HepG2 (cell line): ENCODE measurements at regions not wholly inside any gene's neighbourhood (a gene's known extent, or its start where the extent isn't known, plus 50 kb on each side); places are given as distances from the start of the nearest gene placed in this dataset.
"Not testable (repeated sequence)": the region's sequence is repeated elsewhere in the genome, so short reads cannot be mapped to it uniquely, and the experiment has no call there.

ENCODE experiments used
- ATAC-seq: fragments of 200-7000 bp; cut with Tn5 transposase; 3 replicates; pipeline ENCODE4 v1.9.1; 2020; ENCODE audit warnings: mild to moderate bottlenecking, moderate library complexity
- BruUV-seq: library from RNA; stranded (reverse); fragments of 400-500 nt; replicated peaks from 2 replicates; lab custom pipeline; 2021; lab: Mats Ljungman, UMichigan
- CTCF ChIA-PET: fragments of 300-600 bp; formaldehyde crosslinking; extraction: SDS; loops from one replicate; lab custom pipeline; 2021; ENCODE audit warnings: low total read pairs, inconsistent platforms, low intra/inter-chr PET ratio; lab: Yijun Ruan, JAX
- POLR2A ChIA-PET: fragments of 350-600 bp; sonication (Branson Sonifier 250); formaldehyde crosslinking; loops from one replicate; lab custom pipeline; 2020; ENCODE audit warnings: antibody characterized with exemption, inconsistent platforms; lab: Yijun Ruan, JAX
- DNase-seq: peaks from one replicate; pipeline ENCODE4 v3.0.0-alpha.2; 2015; ENCODE audit warnings: low spot score
- FAIRE-seq: peaks from 3 replicates; lab custom pipeline; 2011; peaks lifted over from hg19 to GRCh38; lab: Jason Lieb, UNC
- H2AFZ ChIP-seq: one replicate; pipeline ENCODE4 v1.6.1; 2011; ENCODE audit warnings: low read length, inconsistent platforms
- H3K27ac ChIP-seq: fragments of 300-600 bp; 3 replicates; pipeline ENCODE4 v1.8.0; 2011; ENCODE audit warnings: mixed run types, mild to moderate bottlenecking, mixed read lengths, low read length, inconsistent platforms; ENCODE audit not compliant: insufficient read depth; ENCODE audit errors: extremely low read length
- H3K27me3 ChIP-seq, 2 experiments: fragments of 200-600 bp in 1 of 2; 2 replicates in 1 of 2; 3 replicates in 1 of 2; pipeline versions ENCODE4 v1.6.0 to v1.8.0; 2011; ENCODE audit warnings: low read length in 2 of 2, mild to moderate bottlenecking in 2 of 2, moderate library complexity in 2 of 2, inconsistent platforms in 1 of 2; ENCODE audit not compliant: insufficient read depth in 2 of 2, control insufficient read depth in 1 of 2
- H3K36me3 ChIP-seq, 2 experiments: fragments of 200-600 bp in 1 of 2; replicated peaks in 1 of 2; 2 replicates in 1 of 2; 3 replicates in 1 of 2; pipeline versions ENCODE4 v1.5.1 to v1.8.0; 2011; ENCODE audit warnings: low read length in 2 of 2, inconsistent platforms in 1 of 2; ENCODE audit not compliant: insufficient read depth in 2 of 2, control insufficient read depth in 1 of 2
- H3K4me1 ChIP-seq: 2 replicates; pipeline ENCODE4 v1.5.1; 2012; ENCODE audit warnings: low read length, inconsistent platforms; ENCODE audit not compliant: insufficient read depth
- H3K4me2 ChIP-seq: 2 replicates; pipeline ENCODE4 v1.6.0; 2011; ENCODE audit warnings: low read depth, low read length, inconsistent platforms
- H3K4me3 ChIP-seq, 3 experiments: fragments of 200-600 bp in 1 of 3; sonication (generic), shearing (Covaris generic) in 1 of 3; replicated peaks in 1 of 3; 2 replicates each; pipeline ENCODE4 v1.5.1; 2011 to 2016; ENCODE audit warnings: low read length in 3 of 3, inconsistent platforms in 2 of 3, low read depth in 2 of 3, mild to moderate bottlenecking in 2 of 3, control low read depth in 1 of 3, mixed read lengths in 1 of 3; ENCODE audit not compliant: insufficient read depth in 1 of 3
- H3K79me2 ChIP-seq: one replicate; pipeline ENCODE4 v1.6.1; 2011; ENCODE audit warnings: low read length, inconsistent platforms; ENCODE audit not compliant: insufficient read depth
- H3K9ac ChIP-seq: 2 replicates; pipeline ENCODE4 v1.6.0; 2011; ENCODE audit warnings: mild to moderate bottlenecking, low read depth, low read length, inconsistent platforms; ENCODE audit not compliant: insufficient read depth
- H3K9me3 ChIP-seq: 2 replicates; pipeline ENCODE4 v1.5.1; 2012; ENCODE audit warnings: mild to moderate bottlenecking, low read length
- H4K20me1 ChIP-seq: 2 replicates; pipeline ENCODE4 v1.6.0; 2011; ENCODE audit warnings: inconsistent platforms, mild to moderate bottlenecking, low read length, moderate library complexity; ENCODE audit not compliant: insufficient read depth
- WGBS: methylation state at CpG from one replicate; pipeline ENCODE4 v1.1.6; 2017; ENCODE audit warnings: low lambda C conversion rate; 5-methylcytosine and 5-hydroxymethylcytosine counted together
- in situ Hi-C: cut with HindIII; loops from 2 replicates; pipeline ENCODE4 v1.10.0; 2017; ENCODE audit warnings: low pct_unique_long_range_greater_than_20kb; ENCODE audit not compliant: extremely low pct_ligation_motif_present
- intact Hi-C: fragments of 100-400 bp; cut with micrococcal nuclease; formaldehyde crosslinking; loops from one replicate; pipeline ENCODE4 v1.10.0; 2022; ENCODE audit not compliant: unreplicated experiment

DNA sequence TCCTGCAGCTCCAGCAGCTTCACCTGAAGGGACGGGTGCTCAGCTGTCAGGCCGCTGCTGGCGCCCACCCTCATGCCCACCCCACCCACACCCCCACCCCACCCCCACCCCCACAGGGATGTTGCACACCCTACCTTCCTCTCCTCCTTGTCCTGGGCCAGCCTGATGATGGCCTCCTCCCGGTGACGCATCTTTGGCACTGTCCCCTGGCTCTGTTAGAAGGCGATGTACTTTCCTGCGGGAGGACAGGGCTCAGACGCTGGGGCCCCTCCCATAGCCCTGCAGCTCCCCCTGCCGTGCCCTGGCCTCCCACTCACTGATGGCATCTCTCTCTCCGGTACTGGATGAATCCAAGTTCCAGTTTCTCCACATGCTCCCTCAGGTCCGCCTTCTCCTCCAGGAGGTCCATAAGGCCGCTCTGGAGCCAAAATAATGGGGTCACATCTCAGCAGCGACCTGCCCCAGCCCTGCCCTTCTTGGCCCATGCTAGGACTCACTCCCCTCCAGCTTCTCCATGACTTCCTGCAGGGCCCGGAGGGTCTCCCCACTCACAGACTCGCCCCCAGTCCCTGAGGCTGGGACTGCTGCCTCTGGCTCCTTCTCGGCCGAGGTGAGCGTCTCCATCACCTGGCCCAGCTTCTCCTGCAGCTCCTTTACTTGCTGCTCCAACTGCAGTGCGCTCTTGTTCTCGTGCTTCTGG, 55.2 kb downstream of the GOLGA8B start:
- CTCF ChIA-PET, H3K27ac ChIP-seq, H3K27me3 ChIP-seq, H4K20me1 ChIP-seq, H3K9ac ChIP-seq, H3K4me2 ChIP-seq, in situ Hi-C loops, FAIRE-seq, H3K79me2 ChIP-seq, H3K9me3 ChIP-seq, DNase-seq, H3K4me1 ChIP-seq, BruUV-seq, H2AFZ ChIP-seq, POLR2A ChIA-PET, H3K36me3 ChIP-seq, H3K4me3 ChIP-seq, intact Hi-C loops, ATAC-seq: not testable (repeated sequence)
- WGBS, result no CpG with 5 or more reads among the region's 20 CpGs

- H3K9me3 ChIP-seq, DNase-seq, H3K4me3 ChIP-seq, in situ Hi-C loops, BruUV-seq, CTCF ChIA-PET, H3K9ac ChIP-seq, POLR2A ChIA-PET, ATAC-seq, H3K27me3 ChIP-seq, H4K20me1 ChIP-seq, FAIRE-seq, H3K4me1 ChIP-seq, H3K27ac ChIP-seq, H3K4me2 ChIP-seq, H3K36me3 ChIP-seq, intact Hi-C loops, H3K79me2 ChIP-seq, H2AFZ ChIP-seq: not testable (repeated sequence)
- no CpG with 5 or more reads among the region's 13 CpGs for WGBS
Measured at GRCh38 chr15:34527641-34528040, 55.8 kb downstream of the GOLGA8B start.

GRCh38 chr15:34523849-34524248, 59.6 kb downstream of the GOLGA8B start:
- H3K36me3 ChIP-seq, H3K4me1 ChIP-seq, in situ Hi-C loops, H3K9ac ChIP-seq, H2AFZ ChIP-seq, H3K79me2 ChIP-seq, FAIRE-seq, H3K9me3 ChIP-seq, POLR2A ChIA-PET, BruUV-seq, H3K27me3 ChIP-seq, H3K4me2 ChIP-seq, H3K4me3 ChIP-seq, DNase-seq, H3K27ac ChIP-seq, H4K20me1 ChIP-seq, intact Hi-C loops: not testable (repeated sequence)
- ATAC-seq, result peak; percentile 77
- no CpG with 5 or more reads among the region's 12 CpGs for WGBS
- CTCF ChIA-PET, result interaction anchor here (1.1 kb wide), 1 partner anchor 64 kb away, joined by 3 read pairs; no protein-coding TSS in a partner anchor

GRCh38 chr15:34522601-34523000, 60.9 kb downstream of the GOLGA8B start:
- H3K4me3 ChIP-seq, H3K79me2 ChIP-seq, POLR2A ChIA-PET, H4K20me1 ChIP-seq, DNase-seq, FAIRE-seq, in situ Hi-C loops, H3K27me3 ChIP-seq, H3K4me1 ChIP-seq, H3K9me3 ChIP-seq, BruUV-seq, H3K9ac ChIP-seq, H3K36me3 ChIP-seq, CTCF ChIA-PET, H3K4me2 ChIP-seq, H3K27ac ChIP-seq, H2AFZ ChIP-seq, intact Hi-C loops: not testable (repeated sequence)
- WGBS, result 29% methylated on average over 8 of the region's 12 CpGs
- ATAC-seq, result peak; percentile 44; the same call in 2 of the 3 replicates
